ENCODE measurements at regions not wholly inside any gene's neighbourhood (a gene's known extent, or its start where the extent isn't known, plus 50 kb on each side); places are given as distances from the start of the nearest gene placed in this dataset.
"Not testable (repeated sequence)": the region's sequence is repeated elsewhere in the genome, so short reads cannot be mapped to it uniquely, and the experiment has no call there.

- DNase-seq, result no peak
These were observed 86.5 kb upstream of the COG2 start for GRCh38 chr1:230555814-230556213.

DNA sequence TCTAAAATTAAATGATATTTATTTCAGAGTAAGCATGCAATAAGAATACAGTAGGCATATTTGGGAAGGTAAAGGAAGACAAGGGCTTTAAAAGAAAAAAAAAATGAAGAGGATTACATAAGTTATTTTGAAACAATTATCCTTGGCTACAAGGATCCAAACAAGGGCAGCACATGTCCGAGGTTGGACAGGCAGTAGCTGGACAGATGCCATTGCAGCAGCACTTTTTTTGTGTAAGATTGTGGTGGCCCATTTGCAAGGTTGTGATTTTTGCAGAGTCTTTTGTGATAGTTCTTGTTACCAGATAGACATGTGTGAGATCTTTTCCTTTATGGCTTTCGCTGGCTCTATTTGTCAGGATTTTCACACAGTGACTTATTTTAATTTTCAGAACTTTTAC lies 89.4 kb upstream of the COG2 start:
- no peak for DNase-seq

GRCh38 chr1:230550945-230551344 lies 91.3 kb upstream of the COG2 start:
- not testable (repeated sequence) for DNase-seq

DNA sequence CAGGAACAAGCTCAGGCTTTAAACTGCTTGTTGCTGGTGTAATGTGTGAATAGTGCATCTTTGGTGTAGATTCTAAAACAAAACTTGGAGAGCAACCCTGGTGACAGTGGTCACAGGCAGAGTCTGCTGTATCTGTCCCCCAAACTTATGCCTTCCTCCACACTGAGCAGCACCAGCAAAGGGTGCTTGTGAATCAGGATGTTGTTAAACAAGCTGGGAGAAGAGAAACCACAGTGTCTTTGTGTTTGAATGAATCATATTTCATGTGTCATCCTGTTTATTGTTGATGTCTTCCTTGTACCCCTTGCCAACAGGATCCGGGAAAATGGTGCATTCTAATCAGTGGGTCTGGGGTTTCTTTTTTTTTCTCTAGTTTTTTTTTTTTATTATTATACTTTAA lies 91.9 kb upstream of the COG2 start:
- no peak for DNase-seq

DNA sequence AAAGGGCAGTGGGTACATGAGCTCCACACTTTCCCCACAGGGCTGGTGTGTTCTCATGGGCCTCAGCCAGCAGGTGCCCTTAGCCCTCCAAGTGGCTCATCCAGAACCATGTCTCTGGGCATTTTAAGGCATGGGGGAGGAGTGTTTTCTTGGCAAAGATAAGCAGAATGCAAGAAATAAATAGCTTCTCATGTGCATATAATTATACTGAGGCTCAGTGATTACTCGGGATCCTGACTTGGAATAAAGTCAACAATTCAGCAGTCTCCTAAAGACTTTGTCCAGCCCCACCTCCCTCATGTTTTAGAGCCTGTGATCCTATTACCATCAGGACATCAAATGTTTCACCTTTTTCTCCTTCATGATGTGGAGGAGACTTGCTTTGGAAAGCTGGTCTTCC lies 92.7 kb upstream of the COG2 start:
- no peak for DNase-seq

GRCh38 chr1:230548997-230549396 lies 93.3 kb upstream of the COG2 start:
- DNase-seq, result no peak

DNA sequence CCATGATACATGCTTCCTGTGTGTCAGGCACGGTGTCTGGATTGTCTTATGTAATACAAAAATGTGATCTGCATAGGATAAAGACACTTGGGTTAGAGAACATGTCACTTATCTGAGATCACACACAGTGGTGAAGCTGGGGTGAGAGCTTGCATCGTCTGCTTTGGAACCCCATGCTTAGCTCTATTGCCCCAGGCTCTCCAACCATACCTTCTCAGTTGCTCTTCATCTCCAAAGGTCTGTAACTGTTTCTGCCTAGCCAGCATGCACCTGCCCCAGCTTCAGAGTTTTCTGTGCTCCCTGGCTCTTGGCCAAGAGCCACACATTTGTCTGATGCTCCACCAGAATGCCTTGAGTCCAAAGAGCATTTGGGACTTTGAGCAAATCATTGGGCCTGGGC lies 93.9 kb upstream of the COG2 start:
- no peak for DNase-seq

GRCh38 chr1:230545181-230545580 lies 97.1 kb upstream of the COG2 start:
- no peak for DNase-seq

DNA sequence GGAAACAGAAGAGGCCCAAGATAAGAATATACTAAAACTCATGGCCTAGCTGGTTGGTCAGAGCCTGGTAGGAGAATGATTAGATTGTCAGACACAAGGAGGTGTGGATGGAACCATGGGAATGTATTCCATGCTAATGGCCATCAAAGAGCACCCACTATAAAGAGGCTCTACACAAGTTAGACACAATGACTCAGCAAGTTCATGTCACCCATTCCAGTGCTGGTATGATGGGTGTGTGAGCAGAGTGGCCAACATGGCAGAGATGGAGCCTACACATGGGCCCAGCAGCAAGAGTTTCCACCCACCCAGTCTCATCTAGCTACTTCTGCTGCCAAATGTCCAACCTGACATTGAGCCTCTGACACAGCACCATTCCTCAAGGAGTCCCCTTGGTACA lies 97.5 kb upstream of the COG2 start:
- no peak for DNase-seq

GRCh38 chr1:230543085-230543484 lies 99.2 kb upstream of the COG2 start:
- DNase-seq, result no peak

DNA sequence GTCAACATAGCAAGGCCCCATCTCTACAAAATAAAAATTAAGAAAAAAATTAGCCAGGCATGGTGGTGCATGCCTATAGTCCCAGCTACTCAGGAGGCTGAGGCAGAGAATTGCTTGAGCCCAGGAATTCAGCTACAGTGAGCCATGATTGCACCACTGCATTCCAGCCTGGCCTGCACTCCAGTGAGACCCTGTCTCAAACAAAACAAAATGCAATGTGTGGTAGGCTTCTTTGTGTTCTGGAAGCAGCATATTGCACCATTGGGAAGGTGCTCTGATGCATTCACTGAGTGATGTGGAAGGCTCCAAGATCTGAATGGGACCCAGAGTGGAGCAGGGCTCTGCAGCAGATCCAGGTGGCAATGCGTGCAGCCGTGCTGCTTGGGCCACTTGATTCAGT lies 99.6 kb upstream of the COG2 start:
- no peak for DNase-seq

GRCh38 chr1:230542054-230542453 lies 100.2 kb upstream of the COG2 start:
- DNase-seq, result no peak

DNA sequence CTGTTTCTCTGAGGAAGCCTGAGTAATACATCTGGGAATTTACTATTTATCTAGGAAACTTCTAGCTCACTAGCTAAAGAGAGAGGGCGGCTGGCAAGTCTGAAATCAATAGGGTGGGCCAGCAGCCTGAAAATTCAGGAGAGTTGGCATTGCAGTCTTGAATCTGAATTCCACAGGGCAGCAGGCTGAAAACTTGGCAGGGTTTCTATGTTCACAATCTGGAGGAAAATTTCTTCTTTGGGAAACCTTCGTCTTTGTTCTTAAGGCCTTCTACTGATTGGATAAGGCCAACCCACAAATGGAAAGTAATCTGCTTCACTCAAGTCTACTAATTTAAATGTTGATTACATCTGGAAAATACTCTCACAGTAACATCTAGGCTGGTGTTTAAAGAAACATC lies 101.0 kb upstream of the COG2 start:
- DNase-seq, result no peak

- no peak for DNase-seq
These were observed 101.7 kb upstream of the COG2 start for GRCh38 chr1:230540421-230541155.

- no peak for DNase-seq
These were observed 104.8 kb upstream of the COG2 start for GRCh38 chr1:230537456-230537855.

GRCh38 chr1:230536641-230537155 lies 105.6 kb upstream of the COG2 start:
- no peak for DNase-seq

- DNase-seq, result no peak
These were observed 108.1 kb upstream of the COG2 start for GRCh38 chr1:230534224-230534623.

DNA sequence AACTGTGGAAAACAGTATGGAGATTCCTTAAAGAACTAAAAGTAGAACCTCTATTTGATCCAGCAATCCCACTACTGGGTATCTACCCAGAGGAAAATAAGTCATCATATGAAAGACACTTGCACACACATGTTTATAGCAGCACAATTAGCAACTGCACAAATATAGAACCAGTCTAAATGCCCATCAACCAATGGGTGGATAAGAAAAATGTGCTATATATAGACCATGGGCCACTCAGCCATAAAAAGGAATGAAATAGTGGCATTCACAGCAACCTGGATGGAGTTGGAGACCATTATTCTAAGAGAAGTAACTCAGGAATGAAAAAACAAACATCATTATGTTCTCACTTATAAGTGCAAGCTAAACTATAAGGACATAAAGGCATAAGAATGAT lies 105.0 kb upstream of the PGBD5 start:
- no peak for DNase-seq

DNA sequence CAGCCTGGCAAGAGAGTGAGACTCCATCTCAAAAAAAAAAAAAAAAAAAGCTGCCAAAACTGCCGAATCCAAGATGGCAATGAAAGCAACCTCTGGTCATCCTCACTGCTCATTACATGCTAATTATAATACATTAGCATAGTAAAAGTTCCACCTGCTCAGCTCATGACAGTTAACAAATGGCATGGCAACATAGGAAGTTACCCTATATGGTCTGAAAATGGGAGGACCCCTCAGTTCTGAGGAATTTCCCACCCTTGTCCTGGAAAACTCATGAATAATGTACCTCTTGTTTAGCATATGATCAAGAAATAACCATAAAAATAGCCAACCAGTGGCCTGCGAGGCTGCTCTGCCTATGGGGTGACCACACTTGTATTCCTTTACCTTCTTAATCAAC lies 93.1 kb upstream of the PGBD5 start:
- no peak for DNase-seq

- DNase-seq, result no peak
These were observed 92.4 kb upstream of the PGBD5 start for GRCh38 chr1:230518511-230518910.

GRCh38 chr1:230517786-230518185 lies 91.7 kb upstream of the PGBD5 start:
- peak; percentile 71 for DNase-seq

- DNase-seq, result no peak
These were observed 91.2 kb upstream of the PGBD5 start for GRCh38 chr1:230517326-230517725.

DNA sequence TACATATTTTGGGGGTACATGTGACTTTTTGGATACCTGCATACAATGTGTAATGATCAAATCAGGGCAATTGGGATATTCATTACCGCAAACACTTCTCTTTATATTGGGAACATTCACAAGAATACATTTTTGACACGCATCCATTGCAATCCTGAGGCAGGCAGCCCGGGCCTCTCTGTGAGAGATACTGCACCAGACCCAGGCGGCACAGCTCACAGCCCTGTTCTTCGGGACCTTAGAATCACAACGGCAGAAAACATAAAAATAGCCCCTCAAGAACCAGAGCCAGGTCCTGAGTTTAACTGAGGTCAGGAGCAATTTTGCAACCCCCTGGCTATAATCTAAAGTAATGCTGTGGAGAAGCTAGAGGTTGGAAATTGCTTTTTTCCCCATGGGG lies 90.8 kb upstream of the PGBD5 start:
- no peak for DNase-seq

DNA sequence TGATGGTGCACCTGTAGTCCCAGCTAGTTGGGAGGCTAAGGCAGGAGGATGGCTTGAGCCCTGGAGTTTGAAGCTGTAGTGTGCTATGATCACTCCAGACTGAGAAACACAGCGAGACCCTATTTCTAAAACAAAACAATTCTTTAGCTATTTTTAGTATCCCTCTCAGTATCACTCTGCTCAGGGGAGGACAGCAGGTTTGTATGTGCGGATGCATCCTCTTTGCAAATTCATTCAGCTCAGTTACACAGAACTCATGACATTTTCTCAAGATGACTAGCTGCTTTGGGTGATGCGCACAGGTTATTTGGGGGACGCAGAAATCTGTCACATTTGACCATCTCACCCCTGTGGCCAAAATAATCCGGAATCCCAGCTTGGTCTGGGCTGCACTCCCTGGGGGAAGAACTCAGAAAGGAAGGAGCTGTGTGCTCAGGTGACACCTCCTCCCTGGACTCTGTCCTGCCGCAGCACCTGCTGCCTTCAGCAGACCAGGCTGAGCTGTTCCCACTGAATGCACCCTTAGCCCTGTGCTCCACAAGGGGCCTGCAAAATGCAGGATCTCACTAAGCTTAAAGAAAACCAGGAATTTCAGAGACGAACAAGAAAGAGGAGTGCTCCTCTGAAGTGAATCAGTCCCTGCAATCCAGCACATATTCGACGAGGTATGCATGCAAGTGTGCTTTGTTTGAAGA lies 89.5 kb upstream of the PGBD5 start:
- no peak for DNase-seq

GRCh38 chr1:230510496-230510895 lies 84.4 kb upstream of the PGBD5 start:
- DNase-seq, result no peak
